ENCODE measurements at regions not wholly inside any gene's neighbourhood (a gene's known extent, or its start where the extent isn't known, plus 50 kb on each side); places are given as distances from the start of the nearest gene placed in this dataset.
"Not testable (repeated sequence)": the region's sequence is repeated elsewhere in the genome, so short reads cannot be mapped to it uniquely, and the experiment has no call there.

DNA sequence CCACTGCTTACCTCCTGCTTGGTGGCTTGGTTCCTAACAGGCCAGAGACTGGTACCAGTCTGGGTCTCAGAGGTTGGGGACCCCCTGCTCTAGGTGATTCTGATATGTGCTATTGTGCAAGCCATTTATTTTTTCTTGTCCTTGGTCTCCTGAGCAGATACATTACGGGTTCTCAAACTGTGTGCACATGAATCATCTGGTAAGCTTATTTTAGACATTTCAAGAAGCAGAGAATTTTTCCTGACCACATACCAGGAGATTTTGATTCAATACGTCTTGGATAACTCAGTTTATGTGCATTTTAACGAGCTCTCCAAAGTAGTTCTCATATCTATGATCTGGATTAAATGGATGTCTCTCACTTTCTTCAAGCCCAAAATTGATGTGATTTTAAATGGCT, 77.2 kb downstream of the FHIP1A start:
- no peak overlapping the region for H3K4me3 ChIP-seq (ENCODE audit: low read length)
- TF ChIP-seq, protein P1, sequence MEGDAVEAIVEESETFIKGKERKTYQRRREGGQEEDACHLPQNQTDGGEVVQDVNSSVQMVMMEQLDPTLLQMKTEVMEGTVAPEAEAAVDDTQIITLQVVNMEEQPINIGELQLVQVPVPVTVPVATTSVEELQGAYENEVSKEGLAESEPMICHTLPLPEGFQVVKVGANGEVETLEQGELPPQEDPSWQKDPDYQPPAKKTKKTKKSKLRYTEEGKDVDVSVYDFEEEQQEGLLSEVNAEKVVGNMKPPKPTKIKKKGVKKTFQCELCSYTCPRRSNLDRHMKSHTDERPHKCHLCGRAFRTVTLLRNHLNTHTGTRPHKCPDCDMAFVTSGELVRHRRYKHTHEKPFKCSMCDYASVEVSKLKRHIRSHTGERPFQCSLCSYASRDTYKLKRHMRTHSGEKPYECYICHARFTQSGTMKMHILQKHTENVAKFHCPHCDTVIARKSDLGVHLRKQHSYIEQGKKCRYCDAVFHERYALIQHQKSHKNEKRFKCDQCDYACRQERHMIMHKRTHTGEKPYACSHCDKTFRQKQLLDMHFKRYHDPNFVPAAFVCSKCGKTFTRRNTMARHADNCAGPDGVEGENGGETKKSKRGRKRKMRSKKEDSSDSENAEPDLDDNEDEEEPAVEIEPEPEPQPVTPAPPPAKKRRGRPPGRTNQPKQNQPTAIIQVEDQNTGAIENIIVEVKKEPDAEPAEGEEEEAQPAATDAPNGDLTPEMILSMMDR (conservative IDR thresholded peaks at IDR 0.05; ENCODE audit: low read length), result no peak
- DNase-seq (ENCODE audit: low read depth), result peak; percentile 68

DNA sequence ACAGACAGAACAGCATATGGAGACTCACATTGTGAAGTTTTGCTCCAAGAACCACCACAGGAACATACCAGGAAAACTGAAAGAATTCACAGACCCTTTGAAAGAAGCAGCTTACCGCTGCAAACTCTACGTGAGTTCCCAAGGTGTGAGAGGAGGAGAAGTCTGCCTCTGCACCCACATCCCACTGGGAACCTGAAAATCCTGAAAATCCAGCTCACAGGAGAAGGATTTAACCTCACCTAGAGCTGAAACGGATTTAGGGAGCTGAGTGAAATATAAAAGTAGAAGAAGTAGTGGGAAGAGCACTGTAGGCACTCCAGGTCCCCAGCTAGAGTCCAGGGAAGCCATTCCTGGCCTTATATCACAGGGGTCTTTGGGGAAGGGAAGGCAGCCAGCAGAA, 80.0 kb downstream of the FHIP1A start:
- no peak for DNase-seq (ENCODE audit: low read depth)
- TF ChIP-seq, protein P1 (conservative IDR thresholded peaks at IDR 0.05; ENCODE audit: low read length), result no peak
- no peak overlapping the region for H3K4me3 ChIP-seq (ENCODE audit: low read length)

DNA sequence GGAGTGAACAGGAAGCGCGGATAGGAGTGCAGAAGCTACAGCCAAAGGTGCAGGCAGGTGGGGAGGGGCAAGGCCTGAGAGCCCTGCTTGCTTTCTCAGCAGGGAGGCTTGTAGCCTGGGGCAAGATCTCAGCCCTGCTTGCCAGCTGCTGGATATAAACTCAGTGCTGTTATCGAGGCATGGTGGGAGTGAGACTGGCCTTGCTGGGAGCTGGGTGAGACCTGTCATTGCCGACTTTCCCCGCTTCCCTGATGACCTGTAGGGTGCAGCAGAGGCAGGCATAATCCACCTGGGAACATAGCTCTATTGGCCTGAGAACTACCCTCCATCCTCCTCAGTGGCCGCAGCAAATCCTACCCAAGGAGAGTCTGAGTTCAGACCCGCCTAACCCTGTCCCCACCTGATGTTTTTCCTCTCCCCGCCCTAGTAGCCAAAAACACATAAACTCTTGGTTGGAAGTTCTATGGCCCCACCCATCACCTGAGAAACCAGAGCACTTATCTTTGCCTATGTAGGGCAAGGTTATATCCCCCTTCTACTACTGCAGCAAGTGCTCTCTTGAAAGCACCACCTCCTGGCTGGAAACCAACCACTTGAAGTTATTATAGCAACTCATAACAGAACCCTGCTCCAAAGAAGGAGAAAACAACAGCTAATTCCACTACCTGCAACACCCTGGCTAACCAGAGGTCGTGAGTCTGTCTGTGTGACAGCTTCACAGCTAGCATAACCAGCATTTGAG, 80.7 kb downstream of the FHIP1A start:
- TF ChIP-seq, protein P1 (conservative IDR thresholded peaks at IDR 0.05; ENCODE audit: low read length), result no peak
- no peak for DNase-seq (ENCODE audit: low read depth)
- H3K4me3 ChIP-seq (ENCODE audit: low read length), result no peak overlapping the region

DNA sequence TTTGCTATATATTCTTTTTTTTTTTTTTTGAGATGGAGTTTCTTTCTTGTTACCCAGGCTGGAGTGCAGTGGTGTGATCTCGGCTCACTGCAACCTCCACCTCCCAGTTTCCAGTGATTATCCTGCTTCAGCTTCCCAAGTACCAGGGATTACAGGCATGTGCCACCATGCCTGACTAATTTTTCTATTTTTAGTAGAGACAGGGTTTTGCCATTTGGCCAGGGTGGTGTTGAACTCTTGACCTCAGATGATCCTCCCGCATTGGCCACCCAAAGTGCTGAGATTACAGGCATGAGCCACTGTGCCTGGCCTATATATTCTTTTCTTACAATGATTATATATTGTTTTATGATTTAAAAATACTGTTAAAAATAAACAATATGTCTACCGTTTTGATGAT, 86.6 kb downstream of the FHIP1A start:
- not testable (repeated sequence) for H3K4me3 ChIP-seq (ENCODE audit: low read length); DNase-seq (ENCODE audit: low read depth)

DNA sequence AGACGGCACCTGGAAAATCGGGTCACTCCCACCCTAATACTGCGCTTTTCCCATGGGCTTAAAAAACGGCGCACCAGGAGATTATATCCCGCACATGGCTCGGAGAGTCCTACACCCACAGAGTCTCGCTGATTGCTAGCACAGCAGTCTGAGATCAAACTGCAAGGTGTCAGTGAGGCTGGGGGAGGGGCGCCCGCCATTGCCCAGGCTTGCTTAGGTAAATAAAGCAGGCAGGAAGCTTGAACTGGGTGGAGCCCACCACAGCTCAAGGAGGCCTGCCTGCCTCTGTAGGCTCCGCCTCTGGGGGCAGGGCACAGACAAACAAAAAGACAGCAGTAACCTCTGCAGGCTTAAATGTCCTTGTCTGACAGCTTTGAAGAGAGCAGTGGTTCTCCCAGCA, 102.6 kb downstream of the FHIP1A start:
- not testable (repeated sequence) for DNase-seq (ENCODE audit: low read depth); H3K4me3 ChIP-seq (ENCODE audit: low read length)

DNA sequence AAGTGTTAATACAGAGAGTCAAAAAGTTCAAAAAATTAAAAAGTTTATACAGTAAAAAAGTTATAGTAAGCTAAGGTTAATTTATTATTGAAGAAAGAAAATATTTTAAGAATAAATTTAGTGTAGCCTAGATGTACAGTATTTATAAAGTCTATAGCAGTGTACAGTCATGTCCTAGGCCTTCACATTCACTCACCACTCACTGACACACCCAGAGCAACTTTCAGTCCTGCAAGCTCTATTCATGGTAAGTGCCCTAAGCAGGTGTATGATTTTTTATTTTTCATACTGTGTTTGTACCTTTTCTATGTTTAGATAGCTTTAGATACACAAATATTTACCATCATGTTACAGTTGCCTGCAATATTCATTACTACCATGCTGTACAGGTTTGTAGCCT, 108.9 kb downstream of the FHIP1A start:
- TF ChIP-seq, protein P1 (conservative IDR thresholded peaks at IDR 0.05; ENCODE audit: low read length), result no peak
- DNase-seq (ENCODE audit: low read depth), result no peak

DNA sequence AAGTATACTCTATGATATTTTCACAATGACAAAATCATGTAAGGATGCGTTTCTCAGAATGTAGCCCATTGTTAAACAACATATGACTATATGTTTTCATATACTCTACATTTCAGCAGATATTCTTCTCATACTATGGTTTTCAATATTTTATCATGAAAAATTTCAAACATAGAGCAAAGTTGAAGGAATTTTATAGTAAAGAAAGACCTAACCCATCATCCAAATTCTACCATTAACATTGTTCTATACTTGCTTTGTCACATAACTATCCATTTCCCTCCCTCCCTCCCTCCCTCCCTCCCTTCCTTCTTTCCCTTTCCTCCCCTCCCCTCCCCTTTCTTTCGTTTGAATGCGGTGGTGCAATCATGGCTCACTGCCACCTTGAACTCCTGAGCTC, 109.4 kb downstream of the FHIP1A start:
- no peak for DNase-seq (ENCODE audit: low read depth)
- no peak overlapping the region for H3K4me3 ChIP-seq (ENCODE audit: low read length)
- TF ChIP-seq, protein P1 (conservative IDR thresholded peaks at IDR 0.05; ENCODE audit: low read length), result no peak

More for the DNA sequence above, 108.9 kb downstream of the FHIP1A start:
- no peak overlapping the region for H3K4me3 ChIP-seq (ENCODE audit: low read length)

DNA sequence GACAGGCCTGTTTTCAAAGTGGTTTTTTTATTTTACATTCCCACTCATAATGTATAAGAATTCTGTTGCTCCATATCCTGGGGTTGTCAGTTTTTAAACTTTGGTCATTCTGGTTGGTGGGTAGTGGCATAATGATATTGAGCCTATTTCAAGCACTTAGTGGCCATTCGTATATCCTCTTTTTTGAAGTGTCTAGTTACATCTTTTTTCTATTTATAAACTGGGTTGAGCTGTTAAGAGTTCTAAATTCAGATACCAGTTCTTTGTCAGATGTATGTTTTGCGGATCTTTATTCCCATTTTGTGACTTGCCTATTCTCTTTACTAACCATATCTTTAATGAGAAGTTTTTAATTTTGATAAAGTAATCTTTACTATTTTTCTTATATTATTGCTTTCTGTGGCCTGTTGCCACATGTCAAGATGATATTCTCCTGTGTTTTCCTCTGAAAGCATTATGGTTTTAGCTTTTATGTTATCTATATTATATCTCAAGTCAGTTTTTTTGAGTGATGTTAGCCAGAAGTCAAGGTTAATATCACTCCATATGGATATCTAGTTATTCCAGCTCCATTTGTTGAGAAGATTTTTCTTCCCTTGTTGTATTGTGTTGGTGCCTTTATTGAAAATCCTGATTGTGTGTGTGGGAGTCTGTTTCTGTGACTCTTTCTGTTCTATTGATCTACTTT, 110.9 kb downstream of the FHIP1A start:
- no peak for DNase-seq (ENCODE audit: low read depth)
- TF ChIP-seq, protein P1 (conservative IDR thresholded peaks at IDR 0.05; ENCODE audit: low read length), result no peak
- H3K4me3 ChIP-seq (ENCODE audit: low read length), result no peak overlapping the region

Data from AG10803 (cell line).